GM23338 (cell line): ENCODE measurements at regions not wholly inside any gene's neighbourhood (a gene's known extent, or its start where the extent isn't known, plus 50 kb on each side); places are given as distances from the start of the nearest gene placed in this dataset.

Source experiments
- ATAC-seq: fragments of 200-7000 bp; cut with Tn5 transposase; 3 replicates; pipeline ENCODE4 v1.9.1; 2020
- DNase-seq: peaks from one replicate; pipeline ENCODE4 v3.0.0-alpha.2; 2015; ENCODE audit warnings: low spot score
- H2AFZ ChIP-seq: fragments of 200-600 bp; sonication (generic); 2 replicates; pipeline ENCODE4 v1.8.0; 2016; ENCODE audit warnings: antibody characterized with exemption, mild to moderate bottlenecking, moderate library complexity
- H3F3A ChIP-seq: fragments of 200-600 bp; sonication (generic); replicated peaks from 2 replicates; pipeline ENCODE4 v1.8.0; 2017; ENCODE audit warnings: antibody characterized with exemption, mixed run types, low read depth
- H3K27ac ChIP-seq: fragments of 200-600 bp; sonication (generic); 2 replicates; pipeline ENCODE4 v1.6.1; 2016; ENCODE audit warnings: low read depth
- H3K27me3 ChIP-seq: fragments of 200-600 bp; sonication (generic); 2 replicates; pipeline ENCODE4 v1.8.0; 2016; ENCODE audit warnings: mild to moderate bottlenecking, mixed run types, moderate library complexity; ENCODE audit not compliant: insufficient read depth
- H3K36me3 ChIP-seq: fragments of 200-600 bp; sonication (generic); 2 replicates; pipeline ENCODE4 v1.8.0; 2016; ENCODE audit warnings: mild to moderate bottlenecking; ENCODE audit not compliant: insufficient read depth
- H3K4me1 ChIP-seq: fragments of 200-600 bp; sonication (generic); 2 replicates; pipeline ENCODE4 v1.8.0; 2016; ENCODE audit warnings: mild to moderate bottlenecking, moderate library complexity; ENCODE audit not compliant: insufficient read depth
- H3K4me2 ChIP-seq: fragments of 200-600 bp; sonication (generic); 2 replicates; pipeline ENCODE4 v1.7.1; 2017; ENCODE audit warnings: mixed run types
- H3K4me3 ChIP-seq: fragments of 200-600 bp; sonication (generic); 2 replicates; pipeline ENCODE4 v1.6.1; 2016; ENCODE audit warnings: mixed run types
- H3K79me2 ChIP-seq: fragments of 200-600 bp; sonication (generic); replicated peaks from 2 replicates; pipeline ENCODE4 v1.8.0; 2017; ENCODE audit warnings: mild to moderate bottlenecking; ENCODE audit not compliant: insufficient read depth
- H3K9me2 ChIP-seq: fragments of 200-600 bp; sonication (generic); 2 replicates; pipeline ENCODE4 v1.8.0; 2017; ENCODE audit not compliant: insufficient read depth
- H4K20me1 ChIP-seq: fragments of 200-600 bp; sonication (generic); replicated peaks from 2 replicates; pipeline ENCODE4 v1.8.0; 2017; ENCODE audit warnings: mild to moderate bottlenecking; ENCODE audit not compliant: insufficient read depth
- H3K27ac Mint-ChIP-seq: 2 replicates; pipeline ENCODE4 v1.8.0; 2020; ENCODE audit warnings: inconsistent platforms, mild to moderate bottlenecking, moderate library complexity, mixed read lengths
- H3K27me3 Mint-ChIP-seq: 3 replicates; pipeline ENCODE4 v1.8.0; 2022; ENCODE audit warnings: low read depth, mild to moderate bottlenecking, moderate library complexity, mixed read lengths, inconsistent platforms; ENCODE audit not compliant: insufficient read depth, poor library complexity
- H3K36me3 Mint-ChIP-seq: 3 replicates; pipeline ENCODE4 v1.8.0; 2021; ENCODE audit warnings: low read depth, mild to moderate bottlenecking, inconsistent platforms, moderate library complexity, mixed read lengths
- H3K4me1 Mint-ChIP-seq: 3 replicates; pipeline ENCODE4 v1.8.0; 2020; ENCODE audit warnings: mild to moderate bottlenecking, inconsistent platforms, mixed read lengths
- H3K4me3 Mint-ChIP-seq: 3 replicates; pipeline ENCODE4 v1.8.0; 2021; ENCODE audit warnings: moderate library complexity, mild to moderate bottlenecking, inconsistent platforms, mixed read lengths
- H3K9me3 Mint-ChIP-seq: 3 replicates; pipeline ENCODE4 v1.8.0; 2020; ENCODE audit warnings: moderate library complexity, mild to moderate bottlenecking, inconsistent platforms, mixed read lengths
- CTCF ChIP-seq, 2 experiments: fragments of 200-600 bp in 1 of 2; sonication (generic) in 1 of 2; conservative IDR thresholded peaks; 2 replicates each; pipeline versions ENCODE4 v1.5.1 to v1.6.1; 2016 to 2017; ENCODE audit warnings: antibody characterized with exemption in 2 of 2, low read depth in 2 of 2, mild to moderate bottlenecking in 2 of 2, moderate library complexity in 1 of 2
- ETS1 ChIP-seq: IDR thresholded peaks from 2 replicates; pipeline ENCODE4 v1.6.1; 2016; ENCODE audit warnings: antibody characterized with exemption
- EZH2phosphoT487 ChIP-seq: fragments of 200-600 bp; sonication (generic); IDR thresholded peaks from one replicate; pipeline ENCODE4 v1.8.1; 2018; ENCODE audit warnings: antibody characterized with exemption; ENCODE audit not compliant: unreplicated experiment
- NANOG ChIP-seq: IDR thresholded peaks from 2 replicates; pipeline ENCODE4 v1.6.1; 2016; ENCODE audit warnings: antibody characterized with exemption, borderline replicate concordance
- POLR2AphosphoS5 ChIP-seq: IDR thresholded peaks from 2 replicates; pipeline ENCODE4 v1.6.1; 2016; ENCODE audit warnings: antibody characterized with exemption, low read depth
- REST ChIP-seq: IDR thresholded peaks from one replicate; pipeline ENCODE4 v1.6.1; 2018; ENCODE audit warnings: antibody characterized with exemption; ENCODE audit not compliant: unreplicated experiment
- ZNF114 ChIP-seq: fragments of 250-450 bp; sonication (Bioruptor Pico); IDR thresholded peaks from 2 replicates; pipeline ENCODE4 v1.5.0; 2020; ENCODE audit warnings: mild to moderate bottlenecking, moderate library complexity
- ZNF331 ChIP-seq: fragments of 250-450 bp; sonication (Bioruptor Pico); IDR thresholded peaks from 2 replicates; pipeline ENCODE4 v1.5.0; 2020; ENCODE audit warnings: low read depth, mild to moderate bottlenecking, moderate library complexity

- Mint-ChIP-seq H3K9me3 (no peaks in the 10 kb centered on the region), H3K4me1 (peaks cover 2% of the 10 kb centered on the region; the same call in 2 of the 3 replicates), H3K27ac (no peak overlapping the region), H3K27me3 (no peaks in the 10 kb centered on the region), H3K4me3 (no peak overlapping the region), H3K36me3 (no peaks in the 10 kb centered on the region)
- Histone ChIP-seq H3K4me1 (no peaks in the 10 kb centered on the region), H3K79me2 (no peaks in the 10 kb centered on the region), H3K9me2 (no peaks in the 10 kb centered on the region), H3K4me3 (no peak overlapping the region), H2AFZ (no peak overlapping the region), H3K36me3 (no peaks in the 10 kb centered on the region), H3F3A (no peaks in the 10 kb centered on the region), H3K27ac (no peak overlapping the region), H4K20me1 (no peaks in the 10 kb centered on the region), H3K4me2 (no peak overlapping the region), H3K27me3 (no peaks in the 10 kb centered on the region)
- no peak for ATAC-seq
- TF ChIP-seq REST (no peak), CTCF (conservative IDR thresholded peaks at IDR 0.05; ENCODE audit: low read depth in 2 of 2) (no peak), ETS1 (no peak), EZH2phosphoT487 (no peak), ZNF331 (no peak), NANOG (no peak)
- no peak for DNase-seq
Observed at GRCh38 chr4:79233820-79234219, 92.0 kb downstream of the NAA11 start.

GRCh38 chr4:79232540-79232939 lies 93.3 kb downstream of the NAA11 start:
- H3K9me2 ChIP-seq: no peaks in the 10 kb centered on the region
- no peaks in the 10 kb centered on the region for H3K27me3 ChIP-seq
- H3K4me1 ChIP-seq: no peaks in the 10 kb centered on the region
- DNase-seq (no peak), ATAC-seq (no peak)
- H3K27me3 Mint-ChIP-seq: no peaks in the 10 kb centered on the region
- H3K36me3 Mint-ChIP-seq: no peaks in the 10 kb centered on the region
- no peak overlapping the region for H3K27ac ChIP-seq
- H3K79me2 ChIP-seq: no peaks in the 10 kb centered on the region
- no peak overlapping the region for H3K27ac Mint-ChIP-seq
- H3F3A ChIP-seq: no peaks in the 10 kb centered on the region
- no peaks in the 10 kb centered on the region for H4K20me1 ChIP-seq
- H2AFZ ChIP-seq: no peak overlapping the region
- H3K4me3 ChIP-seq: no peak overlapping the region
- H3K9me3 Mint-ChIP-seq: no peaks in the 10 kb centered on the region
- H3K4me2 ChIP-seq: no peak overlapping the region
- H3K36me3 ChIP-seq: no peaks in the 10 kb centered on the region
- H3K4me3 Mint-ChIP-seq: no peak overlapping the region
- H3K4me1 Mint-ChIP-seq: peaks cover 2% of the 10 kb centered on the region; the same call in 2 of the 3 replicates
- TF ChIP-seq ZNF114 (CRISPR knock-in tag) (no peak), REST (no peak), POLR2AphosphoS5 (no peak)
